GM12878 (cell line): ENCODE measurements at regions not wholly inside any gene's neighbourhood (a gene's known extent, or its start where the extent isn't known, plus 50 kb on each side); places are given as distances from the start of the nearest gene placed in this dataset.

Experiments
- ATAC-seq: fragments of 200-7000 bp; cut with Tn5 transposase; 3 replicates; pipeline ENCODE4 v1.9.1; 2020; ENCODE audit warnings: mild to moderate bottlenecking, moderate library complexity
- BruUV-seq: library from RNA; stranded (reverse); fragments of 400-500 nt; replicated peaks from 2 replicates; lab custom pipeline; 2021; lab: Mats Ljungman, UMichigan
- CTCF ChIA-PET: fragments of 300-600 bp; sonication (Branson Sonifier 250); formaldehyde crosslinking; extraction: SDS; loops from one replicate; lab custom pipeline; 2021; ENCODE audit warnings: inconsistent platforms; lab: Yijun Ruan, JAX
- POLR2A ChIA-PET: fragments of 350-600 bp; formaldehyde crosslinking; extraction: SDS; loops from one replicate; lab custom pipeline; 2021; ENCODE audit warnings: inconsistent platforms; lab: Charles Lee
- RAD21 ChIA-PET: fragments of 300-600 bp; sonication (Branson Sonifier 250); formaldehyde crosslinking; loops from one replicate; lab custom pipeline; 2023; ENCODE audit warnings: antibody characterized with exemption; ENCODE audit not compliant: unreplicated experiment; lab: Charles Lee
- SMC1A ChIA-PET: fragments of 300-600 bp; sonication (Branson Sonifier 250); formaldehyde crosslinking; loops from one replicate; lab custom pipeline; 2023; ENCODE audit not compliant: unreplicated experiment, uncharacterized antibody; lab: Charles Lee
- DNase-seq: peaks from one replicate; pipeline ENCODE4 v3.0.0-alpha.2; 2011; ENCODE audit warnings: low read depth, low spot score
- FAIRE-seq: peaks from 3 replicates; lab custom pipeline; 2011; peaks lifted over from hg19 to GRCh38; lab: Jason Lieb, UNC
- H2AFZ ChIP-seq: 2 replicates; pipeline ENCODE4 v1.6.0; 2011; ENCODE audit warnings: low read depth, low read length, control low read depth; ENCODE audit not compliant: control insufficient read depth
- H3K27ac ChIP-seq: 2 replicates; pipeline ENCODE4 v1.5.1; 2011; ENCODE audit warnings: control low read depth; ENCODE audit not compliant: control insufficient read depth, insufficient read depth
- H3K27me3 ChIP-seq, 2 experiments: replicated peaks in 1 of 2; 2 replicates each; pipeline versions ENCODE4 v1.6.0 to v1.6.1; 2011; ENCODE audit warnings: low read length in 1 of 2; ENCODE audit not compliant: control insufficient read depth in 2 of 2, insufficient read depth in 2 of 2
- H3K36me3 ChIP-seq, 2 experiments: 2 replicates each; pipeline ENCODE4 v1.5.1; 2011; ENCODE audit warnings: low read length in 1 of 2; ENCODE audit not compliant: control insufficient read depth in 2 of 2, insufficient read depth in 2 of 2
- H3K4me1 ChIP-seq: 2 replicates; pipeline ENCODE4 v1.6.1; 2011; ENCODE audit warnings: mild to moderate bottlenecking, low read length, moderate library complexity, mixed read lengths; ENCODE audit not compliant: control insufficient read depth, insufficient read depth
- H3K4me2 ChIP-seq: 2 replicates; pipeline ENCODE4 v1.6.0; 2011; ENCODE audit warnings: control low read depth; ENCODE audit not compliant: control insufficient read depth, insufficient read depth
- H3K4me3 ChIP-seq: fragments of 200-600 bp; sonication (generic); 2 replicates; pipeline ENCODE4 v1.5.1; 2016
- H3K79me2 ChIP-seq: 2 replicates; pipeline ENCODE4 v1.6.0; 2011; ENCODE audit warnings: low read length; ENCODE audit not compliant: control insufficient read depth, insufficient read depth
- H3K9ac ChIP-seq: 2 replicates; pipeline ENCODE4 v1.8.0; 2011; ENCODE audit warnings: low read length, control low read depth, mixed read lengths; ENCODE audit not compliant: control insufficient read depth, insufficient read depth
- H3K9me3 ChIP-seq: replicated peaks from 3 replicates; pipeline ENCODE4 v1.5.1; 2011; ENCODE audit warnings: mild to moderate bottlenecking, low read length; ENCODE audit not compliant: control insufficient read depth, insufficient read depth
- H4K20me1 ChIP-seq: 2 replicates; pipeline ENCODE4 v1.6.0; 2011; ENCODE audit not compliant: control insufficient read depth, insufficient read depth
- CBFB ChIP-seq: IDR thresholded peaks from 2 replicates; pipeline ENCODE4 v1.6.1; 2016; ENCODE audit warnings: antibody characterized with exemption, low read depth
- EZH2 ChIP-seq: IDR thresholded peaks from 2 replicates; pipeline ENCODE4 v1.6.1; 2012; ENCODE audit warnings: low read depth, mild to moderate bottlenecking, control low read depth, inconsistent platforms, low read length, borderline replicate concordance; ENCODE audit not compliant: control insufficient read depth
- HDAC2 ChIP-seq: fragments of 200-600 bp; sonication (generic); IDR thresholded peaks from 2 replicates; pipeline ENCODE4 v1.6.1; 2017
- MTA3 ChIP-seq: IDR thresholded peaks from 2 replicates; pipeline ENCODE4 v1.6.1; 2012; ENCODE audit warnings: low read length, inconsistent platforms, borderline replicate concordance
- NRF1 ChIP-seq: conservative IDR thresholded peaks from 2 replicates; pipeline ENCODE4 v1.6.1; 2011; ENCODE audit warnings: mild to moderate bottlenecking, low read depth, low read length, improper control_type of control experiment
- PAX5 ChIP-seq: IDR thresholded peaks from 2 replicates; pipeline ENCODE4 v1.6.1; 2011; ENCODE audit warnings: low read depth, low read length, borderline replicate concordance
- POLR2AphosphoS2 ChIP-seq: IDR thresholded peaks from 2 replicates; pipeline ENCODE4 v1.6.1; 2011; ENCODE audit warnings: low read depth, mild to moderate bottlenecking, low read length, improper control_type of control experiment, moderate library complexity
- PRDM15 ChIP-seq: fragments of 450-650 bp; formaldehyde crosslinking; IDR thresholded peaks from 2 replicates; pipeline ENCODE4 v1.4.0; 2020; ENCODE audit warnings: mild to moderate bottlenecking, moderate library complexity
- ZNF592 ChIP-seq: fragments of 450-650 bp; IDR thresholded peaks from 2 replicates; pipeline ENCODE4 v1.6.1; 2017; ENCODE audit warnings: mild to moderate bottlenecking, moderate library complexity
- WGBS: methylation state at CpG from one replicate; pipeline ENCODE4 v1.1.6; 2016; ENCODE audit warnings: low lambda C conversion rate; ENCODE audit not compliant: insufficient replicate concordance, insufficient coverage; ENCODE audit errors: missing lambda C conversion rate; 5-methylcytosine and 5-hydroxymethylcytosine counted together
- in situ Hi-C: fragments of 300-500 bp; cut with MboI; formaldehyde crosslinking; loops from 9 replicates; pipeline ENCODE4 v1.14.3; 2018; ENCODE audit warnings: mixed read lengths
- intact Hi-C: fragments of 100-400 bp; cut with micrococcal nuclease; formaldehyde crosslinking; loops from one replicate; pipeline ENCODE4 v1.14.2; 2022; ENCODE audit not compliant: unreplicated experiment

- TF ChIP-seq PRDM15 (no peak), CBFB (no peak), POLR2AphosphoS2 (no peak)
Observed at GRCh38 chrX:117138070-117138469, 675.3 kb upstream of the CT83 start (continued).

- Histone ChIP-seq H3K79me2 (no peaks in the 10 kb centered on the region), H3K4me2 (no peak overlapping the region), H2AFZ (no peak overlapping the region), H3K27ac (no peak overlapping the region), H3K9me3 (no peaks in the 10 kb centered on the region), H3K4me3 (no peak overlapping the region), H3K9ac (no peak overlapping the region)
- in situ Hi-C loops (no loop called here), intact Hi-C loops (no loop called here)
- CTCF ChIA-PET = no interaction called here
- RAD21 ChIA-PET = no interaction called here
- no peak for DNase-seq
- no peak for ATAC-seq
- FAIRE-seq = no peak
- no TSS peak for BruUV-seq
- WGBS = 0% methylated on average over 2 of the region's 2 CpGs
- no peak for TF ChIP-seq NRF1
- TF ChIP-seq MTA3 = no peak
- TF ChIP-seq EZH2 = no peak
- TF ChIP-seq HDAC2 = no peak
- TF ChIP-seq ZNF592 = no peak
- TF ChIP-seq PAX5 = no peak
- TF ChIP-seq, all 136 proteins: peak for 0
- Histone ChIP-seq H3K4me1 (no peaks in the 10 kb centered on the region), H3K27me3 (no peaks in the 10 kb centered on the region), H3K36me3 (no peaks in the 10 kb centered on the region), H4K20me1 (no peaks in the 10 kb centered on the region)
- POLR2A ChIA-PET = no interaction called here
- SMC1A ChIA-PET = no interaction called here
Observed at GRCh38 chrX:117134983-117135382, 672.2 kb upstream of the CT83 start.
